NCI-H748 (cell line): ENCODE measurements at regions not wholly inside any gene's neighbourhood (a gene's known extent, or its start where the extent isn't known, plus 50 kb on each side); places are given as distances from the start of the nearest gene placed in this dataset.
A peak's percentile ranks its signal among the peaks of the same experiment; 100 is the strongest.
"Not testable (repeated sequence)": the region's sequence is repeated elsewhere in the genome, so short reads cannot be mapped to it uniquely, and the experiment has no call there.

Source experiments
- DNase-seq: peaks from one replicate; lab custom pipeline; 2025; ENCODE audit not compliant: unreplicated experiment; lab: John Stamatoyannopoulos, UW

DNA sequence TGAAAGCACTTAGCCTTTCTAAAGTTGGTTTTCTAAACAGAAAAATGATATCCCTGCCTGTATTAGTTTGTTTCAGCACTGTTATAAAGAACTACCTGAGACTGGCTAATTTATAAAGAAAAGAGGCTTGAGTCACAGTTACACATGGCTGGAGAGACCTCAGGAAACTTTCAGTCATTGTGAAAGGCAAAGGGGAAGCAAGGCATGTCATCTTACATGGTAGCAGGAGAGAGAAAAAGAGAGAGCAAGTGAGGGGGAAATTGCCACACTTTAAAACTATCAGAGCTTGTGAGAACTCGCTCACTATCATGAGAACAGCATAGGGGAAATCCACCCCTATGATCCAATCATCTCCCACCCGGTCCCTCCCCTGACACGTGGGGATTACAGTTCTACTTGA is 64.9 kb downstream of the FAM170A start:
- no peak for DNase-seq

DNA sequence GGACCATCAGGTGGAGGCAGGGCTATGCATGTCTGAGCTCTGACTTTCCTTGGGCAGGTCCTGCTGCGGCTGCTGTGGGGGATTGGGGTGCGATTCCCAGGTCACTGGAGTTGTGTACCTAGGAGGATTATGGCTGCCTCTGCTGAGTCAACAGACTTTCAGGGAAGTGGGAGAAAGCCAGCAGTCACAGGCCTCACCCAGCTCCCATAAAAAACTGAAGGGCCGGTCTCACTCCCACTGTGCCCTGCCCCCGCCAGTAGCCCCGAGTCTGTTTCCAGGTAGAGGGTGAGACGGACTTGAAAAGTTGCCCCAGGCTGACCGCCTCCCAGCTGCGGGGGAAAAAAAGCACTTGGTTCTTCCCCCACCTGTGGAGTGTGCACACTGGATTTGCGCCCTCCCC is 76.7 kb downstream of the FAM170A start:
- DNase-seq: no peak

DNA sequence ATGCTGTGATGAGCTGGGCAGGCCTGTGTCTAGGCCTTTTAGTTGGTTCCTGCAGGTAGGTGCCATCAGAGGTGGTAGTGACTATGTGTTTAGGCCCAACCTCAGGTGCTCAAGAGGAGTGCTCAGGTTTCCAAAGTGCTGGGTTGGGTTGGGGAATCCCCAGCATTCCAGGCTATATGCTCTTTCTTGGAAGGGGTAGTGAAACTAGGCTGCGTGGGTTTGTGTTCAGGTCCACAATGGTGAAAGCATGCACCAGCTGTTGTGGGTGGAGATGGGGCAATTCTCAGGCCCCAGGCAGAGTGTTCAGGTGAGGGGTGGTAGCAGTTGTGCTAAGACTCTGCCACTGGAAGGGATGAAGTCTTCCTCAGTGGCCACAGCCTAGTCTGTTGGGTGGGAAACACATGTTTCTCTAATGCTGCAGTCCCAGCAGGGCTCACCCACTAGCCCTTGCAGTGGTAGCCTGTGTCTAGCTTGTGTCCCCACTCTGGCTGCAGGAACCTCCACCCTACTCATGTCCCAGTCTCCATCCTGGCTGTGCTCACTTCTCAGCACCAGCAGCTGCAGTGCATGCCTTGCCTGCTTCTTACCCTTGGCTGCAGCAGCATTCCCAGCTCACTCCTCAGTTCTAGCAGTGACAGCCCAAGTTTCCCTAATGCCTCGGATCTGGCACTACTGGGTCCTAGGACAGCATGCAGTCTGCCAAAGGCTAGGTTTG is 78.9 kb downstream of the FAM170A start:
- no peak for DNase-seq

DNA sequence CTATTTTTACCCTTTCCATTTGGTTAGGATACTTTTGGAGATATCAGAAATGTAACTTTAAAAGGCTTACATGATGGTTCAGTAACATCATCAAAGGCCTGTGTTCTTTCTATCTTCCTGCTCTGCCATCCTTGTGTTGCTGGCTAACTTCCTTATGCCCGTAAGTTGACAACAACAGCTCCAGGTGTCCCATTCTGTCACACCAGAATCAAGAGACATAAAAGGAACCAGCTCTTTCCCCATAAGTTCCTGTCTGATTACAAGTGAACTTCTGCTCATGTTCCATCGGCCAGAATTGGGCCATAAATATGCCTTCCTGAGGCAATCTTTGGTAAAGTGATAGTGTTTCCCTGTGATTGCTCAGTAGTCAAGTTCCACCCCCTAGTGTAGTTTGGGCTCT is 92.4 kb downstream of the FAM170A start:
- no peak for DNase-seq

DNA sequence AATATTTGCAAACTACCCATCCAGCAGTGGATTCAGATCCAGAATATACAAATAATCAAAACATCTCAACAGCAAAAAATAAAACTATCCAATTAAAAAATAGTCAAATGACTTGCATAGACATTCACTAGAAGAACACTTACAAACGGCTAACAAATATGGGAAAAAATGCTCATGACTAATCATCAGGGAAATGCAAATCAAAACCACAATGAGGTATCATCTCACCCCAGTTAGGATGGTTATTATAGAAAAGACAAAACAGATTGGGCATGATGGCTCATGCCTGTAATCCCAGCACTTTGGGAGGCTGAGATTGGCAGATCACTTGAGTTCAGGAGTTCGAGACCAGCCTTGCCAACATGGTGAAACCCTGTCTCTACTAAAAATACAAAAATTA is 95.9 kb downstream of the FAM170A start:
- DNase-seq: not testable (repeated sequence)

DNA sequence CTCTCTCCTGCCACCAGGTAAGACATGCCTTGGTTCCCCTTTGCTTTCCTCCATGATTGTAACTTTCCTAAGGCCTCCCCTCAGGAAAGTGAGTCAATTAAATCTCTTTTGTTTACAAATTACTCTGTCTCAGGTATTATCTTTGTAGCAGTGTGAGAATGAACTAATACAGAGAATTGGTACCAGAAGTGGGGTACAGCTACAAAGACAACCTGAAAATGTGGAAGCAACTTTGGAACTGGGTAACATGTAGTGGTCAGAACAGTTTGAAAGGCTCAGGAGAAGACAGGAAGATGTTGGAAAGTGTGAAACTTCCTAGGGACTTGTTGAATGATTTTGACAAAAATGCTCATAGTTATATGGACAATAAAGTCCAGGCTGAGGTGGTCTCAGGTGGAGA is 97.2 kb downstream of the FAM170A start:
- no peak for DNase-seq

DNA sequence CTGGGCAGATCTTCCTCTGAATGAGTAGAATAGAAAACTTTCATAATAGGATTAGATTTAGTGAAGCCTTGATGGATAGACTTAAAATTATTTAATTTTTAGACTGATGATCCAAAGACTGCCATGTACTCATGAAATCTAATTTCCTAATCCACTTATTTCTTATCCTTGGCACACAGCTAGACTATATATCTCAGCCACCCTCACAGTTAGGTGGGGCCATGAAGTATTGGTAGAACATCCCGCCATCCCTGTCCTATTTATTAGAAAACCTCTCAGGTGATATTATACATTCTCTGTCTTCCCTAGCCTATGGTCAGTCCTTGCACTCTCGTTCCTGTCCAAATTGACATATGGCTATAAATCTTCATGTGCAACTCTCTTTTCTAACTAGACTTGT is 110.9 kb downstream of the FAM170A start:
- DNase-seq: no peak

DNA sequence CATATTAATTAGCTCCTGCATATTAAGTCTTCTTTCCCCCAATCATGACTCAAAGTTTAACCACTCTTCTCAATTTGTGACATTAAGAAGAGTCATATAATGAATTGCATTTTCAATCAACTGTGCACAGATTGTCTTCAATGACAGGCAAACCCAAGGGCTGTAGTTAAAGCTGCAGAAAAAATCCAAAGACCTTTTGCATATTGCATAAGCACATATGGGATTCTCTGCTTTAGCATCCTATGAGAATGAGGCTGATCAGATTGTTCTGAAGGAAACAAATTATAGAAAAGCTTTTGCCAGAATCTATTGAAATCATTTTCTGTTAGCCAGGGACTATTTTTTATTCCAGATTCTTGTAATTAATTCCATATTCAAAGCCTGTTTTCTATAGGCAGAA is 112.3 kb downstream of the FAM170A start:
- DNase-seq: no peak

DNA sequence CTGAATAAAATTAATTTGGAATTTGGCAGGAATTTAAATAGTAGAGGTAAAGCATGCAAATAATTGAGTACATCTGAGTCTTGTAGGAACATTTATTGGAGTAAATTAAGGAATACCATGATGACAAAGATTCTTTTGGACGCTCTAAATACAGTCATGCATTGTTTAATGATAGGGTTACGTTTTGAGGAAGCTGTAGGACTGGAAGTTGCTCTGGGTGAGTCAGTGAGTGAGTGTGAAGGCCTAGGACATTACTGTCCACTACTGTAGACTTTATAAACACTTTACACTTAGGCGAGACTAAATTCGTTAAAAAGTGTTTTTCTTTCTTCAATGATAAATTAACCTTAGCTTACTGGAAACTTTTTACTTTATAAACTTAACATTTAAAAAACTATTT is 113.0 kb downstream of the FAM170A start:
- DNase-seq: no peak

DNA sequence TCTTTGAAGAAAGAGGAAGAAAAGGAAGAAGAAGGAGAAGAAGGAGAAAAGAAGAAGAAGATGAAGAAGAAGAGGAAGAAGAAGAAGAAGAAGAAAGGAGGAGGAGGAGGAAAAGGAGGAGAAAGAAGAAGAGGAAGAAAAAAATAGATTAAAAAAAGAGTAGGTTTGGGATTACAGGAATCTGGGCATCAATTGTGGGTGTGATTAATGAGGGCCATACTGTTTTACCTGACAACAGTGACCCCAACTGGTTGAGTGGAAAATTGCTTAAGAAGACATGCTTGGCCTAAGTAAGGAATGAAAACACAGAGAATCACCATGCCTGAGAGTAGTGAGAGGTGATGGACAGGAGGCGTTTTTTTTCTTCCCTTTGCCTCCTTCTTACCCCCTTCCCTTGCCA is 114.6 kb downstream of the FAM170A start:
- peak; percentile 69 for DNase-seq

DNA sequence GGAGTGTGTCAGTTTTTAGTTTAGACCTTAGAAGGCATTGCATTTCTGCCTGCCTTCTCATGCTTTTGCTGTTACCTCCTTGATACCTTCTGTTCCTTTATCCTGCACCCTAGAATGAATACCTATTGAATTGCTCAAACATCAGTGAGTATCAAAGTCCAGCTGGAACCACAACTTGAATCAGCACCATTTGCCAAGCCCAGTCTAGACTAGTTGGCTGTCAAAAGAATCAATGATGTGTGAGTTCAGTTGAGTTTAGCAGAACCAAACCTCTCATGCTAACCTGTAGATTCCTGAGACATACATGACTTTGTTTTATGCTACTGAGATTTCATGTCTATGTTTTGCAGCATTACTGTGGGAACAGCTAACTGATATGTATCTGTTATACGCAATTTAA is 116.6 kb downstream of the FAM170A start:
- no peak for DNase-seq

DNA sequence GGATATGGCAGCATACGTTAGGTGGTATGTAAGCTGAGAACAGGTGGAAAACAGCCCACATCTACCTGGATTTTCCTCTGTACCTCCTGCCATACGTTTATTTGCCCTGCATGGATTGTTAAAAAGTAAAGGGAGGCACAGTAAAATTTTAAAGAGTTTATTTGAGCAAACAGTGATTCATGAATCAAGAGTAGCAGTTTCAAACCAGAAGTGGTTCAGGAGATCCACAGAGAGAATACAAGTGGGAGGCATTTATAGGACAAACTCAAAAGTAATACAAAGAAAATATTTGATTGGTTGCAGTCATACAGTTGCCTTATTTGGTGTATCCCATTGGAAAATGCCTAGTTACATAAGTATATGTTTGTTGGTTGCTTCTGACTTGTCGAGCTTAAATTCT is 117.6 kb downstream of the FAM170A start:
- no peak for DNase-seq

DNA sequence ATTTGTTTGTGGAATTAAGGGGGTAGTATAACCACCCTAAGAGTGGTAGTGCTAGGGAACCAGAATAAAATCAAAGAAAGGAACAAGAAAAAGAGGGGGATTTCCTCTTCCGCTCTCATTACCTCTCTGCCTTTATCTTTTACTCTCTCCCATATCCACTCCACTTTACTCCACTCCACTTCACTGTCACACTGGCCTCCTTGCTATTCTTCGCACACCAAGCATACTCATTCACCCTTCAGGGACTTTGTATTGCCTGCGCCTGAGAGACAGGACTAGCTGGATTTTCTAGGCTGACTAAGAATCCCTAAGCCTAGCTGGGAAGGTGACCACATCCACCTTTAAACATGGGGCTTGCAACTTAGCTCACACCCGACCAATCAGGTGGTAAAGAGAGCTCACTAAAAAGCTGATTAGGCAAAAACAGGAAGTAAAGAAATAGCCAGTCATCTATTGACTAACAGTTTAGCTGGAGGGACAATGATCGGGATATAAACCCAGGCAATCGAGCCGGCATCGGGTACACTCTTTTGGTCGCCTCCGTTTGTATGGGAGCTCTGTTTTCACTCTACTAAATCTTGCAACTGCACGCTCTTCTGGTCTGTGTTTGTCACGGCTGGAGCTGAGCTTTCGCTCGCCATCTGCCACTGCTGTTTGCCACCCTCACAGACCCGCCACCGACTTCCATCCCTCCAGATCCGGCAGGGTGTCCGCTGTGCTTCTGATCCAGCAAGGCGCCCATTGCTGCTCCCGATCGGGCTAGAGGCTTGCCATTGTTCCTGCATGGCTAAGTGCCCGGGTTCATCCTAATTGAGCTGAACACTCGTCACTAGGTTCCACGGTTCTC is 121.8 kb downstream of the FAM170A start:
- peak; percentile 75 for DNase-seq

DNA sequence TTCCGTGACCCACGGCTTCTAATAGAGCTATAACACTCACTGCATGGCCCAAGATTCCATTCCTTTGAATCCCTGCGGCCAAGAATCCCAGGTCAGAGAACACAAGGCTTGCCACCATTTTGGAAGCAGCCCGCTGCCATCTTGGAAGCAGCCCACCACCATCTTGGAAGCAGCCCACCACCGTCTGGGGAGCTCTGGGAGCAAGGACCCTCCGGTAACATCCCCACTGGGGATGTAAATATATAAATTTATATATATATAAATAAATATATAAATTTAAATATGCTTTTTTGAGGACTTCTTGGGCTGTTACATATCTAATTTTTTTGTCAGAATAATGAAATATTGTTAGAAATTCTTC is 122.4 kb downstream of the FAM170A start:
- DNase-seq: peak; percentile 51

DNA sequence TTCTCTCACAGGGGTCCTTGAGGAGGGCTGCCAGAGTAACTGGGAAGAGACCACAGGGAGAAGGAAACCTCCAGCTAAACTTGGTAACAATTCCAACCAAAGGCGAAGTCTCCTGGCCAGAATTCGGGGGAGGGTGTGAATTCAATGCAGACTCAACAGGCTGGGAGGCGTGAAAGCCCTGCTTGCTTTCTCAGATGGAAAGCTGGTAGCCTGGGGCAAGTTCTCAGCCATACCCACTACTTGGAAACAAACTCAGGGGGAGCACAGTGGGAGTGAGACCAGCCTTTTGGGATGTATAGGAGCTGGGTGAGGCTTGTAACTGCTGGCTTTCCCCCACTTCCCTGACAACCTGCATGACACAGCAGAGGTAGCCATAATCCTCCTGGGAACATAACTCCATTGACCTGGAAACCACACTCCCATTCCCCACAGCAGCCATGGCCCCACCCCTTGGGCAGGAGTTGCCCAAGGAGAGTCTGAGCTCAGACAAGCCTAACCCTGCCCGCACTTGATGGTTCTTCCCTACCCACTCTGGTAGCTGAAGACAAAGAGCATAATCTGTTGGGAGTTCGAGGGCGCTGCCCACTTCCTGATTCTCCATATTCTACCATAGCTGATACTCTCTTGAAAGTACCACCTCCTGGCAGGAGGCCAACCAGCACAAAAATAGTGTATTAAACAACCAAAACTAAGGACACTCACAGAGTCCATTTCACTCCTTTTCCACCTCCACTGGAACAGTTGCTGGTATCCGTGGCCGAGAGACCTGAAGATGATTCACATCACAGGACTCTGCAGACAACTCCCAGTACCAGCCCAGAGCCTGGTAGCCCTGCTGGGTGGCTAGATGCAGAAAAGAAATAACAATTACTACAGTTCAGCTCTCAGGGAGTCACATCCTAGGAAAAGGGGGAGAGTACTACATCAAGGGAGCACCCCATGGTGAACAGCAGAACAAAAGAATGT is 123.8 kb downstream of the FAM170A start:
- DNase-seq: no peak

DNA sequence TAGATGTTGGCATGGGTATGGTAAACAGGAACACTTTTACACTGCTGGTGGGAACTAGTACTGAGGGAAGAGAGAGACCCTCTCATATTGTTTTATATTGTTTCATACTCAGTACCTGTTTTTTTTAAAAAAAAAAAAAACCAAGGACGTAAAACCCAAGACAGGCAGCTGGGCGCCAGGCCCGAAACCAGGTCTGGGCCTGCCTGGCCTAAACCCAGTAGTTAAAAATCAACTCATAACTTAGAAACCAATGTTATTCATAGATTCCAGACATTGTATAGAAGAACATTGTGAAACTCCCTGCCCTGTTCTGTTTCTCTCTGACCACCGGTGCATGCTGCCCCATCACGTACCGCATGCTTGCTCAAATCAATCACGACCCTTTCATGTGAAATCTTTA is 125.5 kb downstream of the FAM170A start:
- not testable (repeated sequence) for DNase-seq

DNA sequence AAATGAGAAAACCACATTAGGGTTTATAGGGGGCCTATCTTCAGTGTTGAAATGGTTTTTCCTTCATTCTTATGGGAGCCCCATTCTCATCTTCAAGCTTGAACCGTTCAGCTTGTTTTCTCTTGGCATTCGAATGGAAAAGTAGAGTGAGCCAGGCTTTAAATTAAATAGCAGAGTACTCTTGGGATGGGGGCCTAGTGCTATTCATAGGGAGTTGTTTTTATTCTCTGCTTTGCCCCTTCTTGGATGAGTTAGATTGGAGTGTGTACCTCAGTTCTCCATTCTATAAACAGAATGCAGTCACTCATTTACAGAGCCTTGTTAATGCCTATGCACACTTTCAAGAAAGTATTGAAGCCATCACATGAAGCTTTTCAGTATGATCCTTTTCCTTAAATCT is 127.9 kb downstream of the FAM170A start:
- DNase-seq: no peak

DNA sequence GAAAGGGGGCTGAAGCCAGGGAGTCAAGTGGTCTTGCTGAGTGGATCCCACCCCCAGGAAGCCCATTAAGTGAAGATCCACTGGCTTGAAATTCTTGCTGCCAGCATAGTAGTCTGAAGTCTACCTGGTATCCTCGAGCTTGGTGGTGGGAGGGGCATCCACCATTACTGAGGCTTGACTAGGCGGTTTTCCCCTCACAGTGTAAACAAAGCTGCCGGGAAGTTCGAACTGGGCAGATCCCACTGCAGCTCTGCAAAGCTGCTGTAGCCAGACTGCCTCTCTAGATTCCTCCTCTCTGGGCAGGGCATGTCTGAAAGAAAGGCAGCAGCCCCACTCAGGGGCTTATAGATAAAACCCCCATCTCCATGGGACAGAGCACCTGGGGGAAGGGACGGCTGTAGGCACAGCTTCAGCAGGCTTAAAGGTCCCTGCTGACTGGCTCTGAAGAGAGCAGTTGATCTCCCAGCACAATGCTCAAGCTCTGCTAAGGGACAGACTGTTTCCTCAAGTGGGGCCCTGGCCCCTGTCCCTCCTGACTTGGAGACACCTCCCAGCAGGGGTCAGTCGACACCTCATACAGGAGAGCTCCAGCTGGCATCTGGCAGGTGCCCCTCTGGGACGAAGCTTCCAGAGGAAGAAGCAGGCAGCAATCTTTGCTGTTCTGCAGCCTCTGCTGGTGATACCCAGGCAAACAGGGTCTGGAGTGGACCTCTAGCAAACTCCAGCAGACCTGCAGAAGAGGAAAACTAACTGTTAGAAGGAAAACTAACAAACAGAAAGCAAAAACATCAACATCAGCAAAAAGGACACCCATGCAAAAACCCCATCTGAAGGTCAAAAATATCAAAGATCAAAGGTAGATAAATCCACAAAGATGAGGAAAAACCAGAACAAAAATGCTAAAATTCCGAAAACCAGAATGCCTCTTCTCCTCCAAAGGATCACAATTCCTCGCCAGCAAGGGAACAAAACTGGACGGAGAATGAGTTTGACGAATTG is 140.6 kb downstream of the FAM170A start:
- peak; percentile 51 for DNase-seq

DNA sequence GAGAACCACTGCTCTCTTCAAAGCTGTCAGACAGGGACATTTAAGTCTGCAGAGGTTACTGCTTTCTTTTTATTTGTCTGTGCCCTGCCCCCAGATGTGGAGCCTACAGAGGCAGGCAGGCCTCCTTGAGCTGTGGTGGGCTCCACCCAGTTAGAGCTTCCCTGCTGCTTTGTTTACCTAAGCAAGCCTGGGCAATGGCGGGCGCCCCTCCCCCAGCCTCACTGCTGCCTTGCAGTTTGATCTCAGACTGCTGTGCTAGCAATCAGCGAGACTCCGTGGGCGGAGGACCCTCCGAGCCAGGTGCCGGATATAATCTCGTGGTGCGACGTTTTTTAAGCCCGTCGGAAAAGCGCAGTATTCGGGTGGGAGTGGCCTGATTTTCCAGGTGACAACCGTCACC is 150.8 kb downstream of the FAM170A start:
- peak; percentile 43 for DNase-seq

DNA sequence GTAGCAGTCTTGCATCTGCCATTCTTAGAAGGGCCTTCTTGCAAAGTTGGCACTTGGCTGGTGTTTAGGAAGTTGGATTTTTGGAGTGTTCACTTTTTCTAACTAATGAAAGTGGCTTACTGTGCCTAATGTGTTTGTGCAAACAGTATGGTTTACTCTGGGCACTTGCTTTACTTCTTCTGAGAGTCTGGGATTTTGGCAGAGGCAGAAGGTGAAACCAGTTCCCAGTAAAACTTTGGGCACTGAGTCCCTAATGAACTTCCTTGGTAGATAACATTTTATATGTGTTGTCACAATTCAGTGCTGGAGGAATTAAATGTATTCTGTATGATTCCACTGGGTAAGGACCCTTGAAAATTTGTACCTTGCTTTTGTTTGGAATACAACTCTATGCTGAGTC is 155.7 kb downstream of the FAM170A start:
- DNase-seq: no peak
